NCI-H226 (cell line): ENCODE measurements at regions not wholly inside any gene's neighbourhood (a gene's known extent, or its start where the extent isn't known, plus 50 kb on each side); places are given as distances from the start of the nearest gene placed in this dataset.
"Not testable (repeated sequence)": the region's sequence is repeated elsewhere in the genome, so short reads cannot be mapped to it uniquely, and the experiment has no call there.

Experiments used
- DNase-seq: peaks from one replicate; pipeline ENCODE4 v3.0.0-alpha.2; 2015

DNA sequence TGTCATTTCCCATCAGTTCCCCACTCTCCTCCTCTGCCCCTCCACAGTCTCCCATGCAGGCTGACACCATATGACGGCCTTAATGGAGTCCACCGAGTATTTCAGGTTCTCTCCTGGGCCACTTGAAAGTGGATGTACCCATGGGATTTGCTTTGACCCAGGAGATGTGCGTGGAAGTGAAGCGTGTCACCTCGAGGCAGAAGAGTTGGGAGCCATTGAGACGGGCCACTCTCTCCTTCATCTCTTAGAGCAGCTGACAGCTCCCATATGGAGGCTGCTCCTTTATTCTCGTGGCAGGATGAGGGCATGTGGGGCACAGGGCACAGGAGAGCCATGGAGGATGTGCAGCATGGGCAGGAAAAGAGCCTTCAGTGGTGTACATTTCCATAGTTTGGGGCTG, 144.7 kb upstream of the CRYM start:
- not testable (repeated sequence) for DNase-seq

DNA sequence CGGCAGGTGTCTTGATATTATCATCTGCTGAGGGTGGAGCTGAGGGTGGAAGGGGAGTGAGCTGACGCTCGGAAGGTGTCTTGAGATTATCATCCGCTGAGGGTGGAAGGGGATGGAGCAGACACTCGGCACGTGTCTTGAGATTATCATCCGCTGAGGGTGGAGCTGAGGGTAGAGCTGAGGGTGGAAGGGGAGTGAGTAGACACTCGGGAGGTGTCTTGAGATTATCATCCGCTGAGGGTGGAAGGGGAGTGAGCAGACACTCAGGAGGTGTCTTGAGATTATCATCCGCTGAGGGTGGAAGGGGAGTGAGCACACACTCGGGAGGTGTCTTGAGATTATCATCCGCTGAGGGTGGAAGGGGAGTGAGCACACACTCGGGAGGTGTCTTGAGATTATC, 126.6 kb upstream of the CRYM start:
- DNase-seq = not testable (repeated sequence)

DNA sequence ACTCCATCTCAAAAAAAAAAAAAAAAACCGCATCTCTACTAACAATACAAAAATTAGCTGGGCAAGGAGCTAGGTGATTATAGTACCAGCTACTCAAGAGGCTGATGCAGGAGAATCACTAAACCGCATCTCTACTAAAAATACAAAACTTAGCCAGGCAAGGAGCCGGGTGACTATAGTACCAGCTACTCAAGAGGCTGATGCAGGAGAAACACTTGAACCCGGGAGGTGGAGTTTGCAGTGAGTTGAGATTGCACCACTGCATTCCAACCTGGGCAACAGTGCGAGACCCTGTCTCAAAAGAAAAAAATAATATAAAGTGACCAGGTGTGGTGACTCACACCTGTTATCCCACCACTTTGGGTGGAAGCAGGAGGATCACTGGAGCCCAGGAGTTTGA, 119.8 kb upstream of the CRYM start:
- DNase-seq = not testable (repeated sequence)

DNA sequence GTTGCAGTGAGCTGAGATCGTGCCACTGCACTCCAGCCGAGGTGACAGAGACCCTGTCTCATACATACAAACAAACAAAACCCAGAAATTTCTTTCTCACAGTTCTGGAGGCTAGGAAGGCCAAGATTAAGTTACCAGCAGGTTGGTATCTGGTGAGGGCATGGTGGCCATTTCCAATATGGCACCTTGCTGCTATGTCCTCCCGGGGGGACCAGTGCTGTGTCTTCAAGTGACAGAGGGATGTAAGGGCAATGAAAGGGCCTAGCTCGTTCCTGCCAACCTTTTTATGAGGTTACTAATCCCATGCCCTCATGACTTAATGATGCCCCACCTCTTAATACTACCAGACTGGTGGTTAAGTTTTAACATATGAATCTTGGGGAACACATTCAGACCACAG, 118.5 kb upstream of the CRYM start:
- not testable (repeated sequence) for DNase-seq

DNA sequence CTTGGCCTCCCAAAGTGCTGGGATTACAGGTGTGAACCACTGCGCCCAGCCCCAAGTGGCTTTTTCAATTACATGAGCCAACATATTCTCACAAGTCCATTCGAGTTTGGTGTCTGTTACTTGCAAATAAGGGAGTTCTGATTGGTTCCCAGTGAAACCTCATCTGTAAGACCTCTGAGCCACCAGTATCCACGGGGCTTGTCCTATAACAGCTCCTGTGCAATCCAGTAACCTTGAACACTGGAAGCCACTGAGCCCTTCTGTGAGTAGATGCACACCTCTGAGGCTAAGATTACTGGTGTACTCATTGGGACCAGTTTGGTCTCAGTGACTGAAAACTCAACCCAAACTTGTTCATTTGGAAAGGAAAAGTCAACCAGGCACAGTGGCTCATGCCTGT, 112.5 kb upstream of the CRYM start:
- DNase-seq = not testable (repeated sequence)

DNA sequence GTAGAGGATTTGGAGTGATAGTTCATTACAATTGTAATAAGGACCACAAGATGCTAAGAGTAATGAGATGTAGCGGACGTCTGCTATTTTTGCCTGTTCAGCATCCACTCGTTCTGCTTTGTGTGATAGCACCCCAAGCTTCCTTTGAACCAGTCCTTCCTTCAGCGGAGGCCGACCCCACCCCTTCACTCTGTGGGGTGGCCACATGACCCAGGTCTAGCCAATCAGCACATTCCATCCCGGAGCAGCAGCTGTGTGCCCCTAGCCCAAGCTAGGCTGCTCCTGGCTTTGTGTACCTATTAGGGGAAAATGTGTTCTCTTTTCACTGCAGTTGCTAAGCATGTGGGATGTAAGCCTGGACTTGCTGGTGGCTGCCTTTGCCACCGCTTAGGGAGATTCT, 111.8 kb upstream of the CRYM start:
- DNase-seq = not testable (repeated sequence)

DNA sequence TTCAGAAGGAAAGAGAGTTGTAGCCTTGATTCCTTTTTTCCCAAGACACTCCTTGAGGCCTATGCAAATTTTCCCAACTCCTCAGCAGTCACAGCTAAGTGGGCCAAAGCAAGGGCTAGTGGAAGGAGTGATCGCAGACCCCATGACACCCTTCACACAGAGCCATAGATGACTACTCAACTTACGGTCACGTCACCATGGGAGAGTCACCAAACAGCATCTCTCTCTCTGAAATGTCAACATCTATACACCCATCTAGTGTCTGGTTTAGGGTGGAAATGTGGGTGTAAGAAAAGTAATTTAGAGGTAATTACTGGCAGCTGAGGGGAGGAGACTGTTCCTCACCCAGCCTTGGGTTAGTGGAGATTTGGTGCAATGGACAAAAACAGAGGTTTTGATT, 109.7 kb upstream of the CRYM start:
- not testable (repeated sequence) for DNase-seq

DNA sequence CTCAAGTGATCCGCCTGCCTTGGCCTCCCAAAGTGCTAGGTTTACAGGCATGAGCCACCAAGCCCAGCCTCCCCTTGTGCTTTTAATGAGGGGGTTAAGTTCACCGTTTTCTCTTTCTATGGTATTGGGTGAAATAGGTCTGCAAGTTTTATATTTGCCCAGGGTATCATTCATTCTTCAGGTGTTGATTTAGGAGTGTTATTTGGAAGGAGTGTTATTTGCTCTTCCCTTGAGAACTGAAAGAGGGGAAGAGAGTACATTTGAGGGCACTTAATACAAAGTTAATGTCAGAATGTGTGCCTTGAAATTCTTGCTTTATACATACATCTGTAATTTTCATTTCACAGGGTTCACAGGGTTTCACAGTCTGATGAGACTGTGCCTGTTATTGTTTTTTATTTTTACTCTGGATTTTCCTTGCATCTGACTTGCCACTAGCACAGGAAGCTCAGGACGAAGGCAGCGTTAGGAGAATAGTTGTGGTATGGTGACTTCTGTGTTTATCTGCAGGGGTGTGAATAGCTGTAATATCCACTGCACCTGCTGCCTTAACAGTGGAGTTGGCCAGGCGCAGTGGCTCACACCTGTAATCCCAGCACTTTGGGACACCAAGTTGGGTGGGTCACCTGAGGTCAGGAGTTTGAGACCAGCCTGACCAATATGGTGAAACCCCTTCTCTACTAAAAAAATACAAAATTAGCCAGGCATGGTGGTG, 108.3 kb upstream of the CRYM start:
- DNase-seq = not testable (repeated sequence)

DNA sequence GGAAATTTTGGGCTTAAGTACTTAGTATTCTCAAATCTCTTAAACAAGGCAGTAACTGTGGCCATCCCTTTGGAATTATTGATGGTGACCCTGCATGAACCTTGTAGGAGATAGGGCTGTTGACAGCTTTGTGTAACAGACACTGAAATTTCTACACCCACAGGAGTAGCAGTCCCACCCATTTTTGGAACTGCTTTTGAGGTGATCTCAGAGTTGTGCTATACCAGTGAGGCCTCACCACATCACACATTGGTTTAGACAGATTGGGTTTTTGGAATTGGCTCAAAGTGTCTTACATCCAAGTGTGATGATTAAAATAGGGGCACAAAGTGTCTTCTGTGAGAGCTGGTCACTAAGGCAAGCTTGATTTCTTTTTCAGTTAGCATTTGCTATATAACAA, 105.6 kb upstream of the CRYM start:
- DNase-seq = not testable (repeated sequence)

DNA sequence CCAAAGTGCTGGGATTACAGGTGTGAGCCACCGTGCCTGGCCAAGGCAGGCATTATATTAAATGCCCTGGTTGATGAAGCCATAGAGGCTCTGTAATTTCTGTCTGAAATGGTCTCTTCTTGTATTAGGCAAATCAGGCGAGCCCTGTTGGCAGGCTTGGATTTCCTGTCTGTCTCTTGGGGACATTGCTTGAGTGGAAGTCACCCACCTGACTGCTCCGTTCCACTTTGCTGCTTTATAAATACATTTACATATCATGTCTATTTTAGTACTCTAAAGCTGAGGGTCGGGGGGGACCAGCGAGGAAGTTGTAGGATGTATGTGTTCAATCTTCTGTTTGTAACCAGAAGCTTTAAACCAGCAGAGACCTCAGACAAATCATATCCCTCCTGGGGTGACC, 101.6 kb upstream of the CRYM start:
- DNase-seq = not testable (repeated sequence)

DNA sequence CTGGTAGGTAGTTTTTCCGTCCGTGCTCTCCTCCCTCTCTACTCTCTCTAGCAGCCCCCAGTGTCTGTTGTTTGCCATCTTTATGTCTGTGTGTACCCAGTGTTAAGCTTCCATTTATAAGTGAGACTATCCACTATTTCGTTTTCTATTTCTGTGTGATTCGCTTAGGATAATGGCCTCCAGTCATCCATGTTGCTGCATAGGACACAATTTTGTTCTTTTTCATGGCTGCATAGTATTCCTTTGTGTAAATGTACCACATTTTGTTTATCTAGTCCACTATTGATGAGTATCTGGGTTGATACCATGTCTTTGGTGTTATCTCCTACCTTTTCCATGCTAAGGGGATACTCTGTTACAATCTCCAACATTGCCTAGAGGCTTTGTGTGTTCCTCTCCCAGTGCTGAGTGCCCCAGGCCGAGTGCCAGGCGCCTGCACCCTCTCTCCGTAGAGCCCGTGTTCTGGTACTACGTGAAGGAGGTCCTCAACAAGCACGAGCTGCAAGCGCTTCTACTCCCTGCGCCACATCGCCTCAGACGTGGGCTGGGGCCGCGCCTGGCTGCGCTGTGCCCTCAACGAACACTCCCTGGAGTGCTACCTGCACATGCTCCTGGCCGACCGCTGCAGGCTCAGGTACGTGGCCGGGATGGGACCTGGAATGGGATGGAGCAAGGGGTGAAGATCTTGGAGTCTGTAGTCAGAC, 98.3 kb upstream of the CRYM start:
- DNase-seq = not testable (repeated sequence)

DNA sequence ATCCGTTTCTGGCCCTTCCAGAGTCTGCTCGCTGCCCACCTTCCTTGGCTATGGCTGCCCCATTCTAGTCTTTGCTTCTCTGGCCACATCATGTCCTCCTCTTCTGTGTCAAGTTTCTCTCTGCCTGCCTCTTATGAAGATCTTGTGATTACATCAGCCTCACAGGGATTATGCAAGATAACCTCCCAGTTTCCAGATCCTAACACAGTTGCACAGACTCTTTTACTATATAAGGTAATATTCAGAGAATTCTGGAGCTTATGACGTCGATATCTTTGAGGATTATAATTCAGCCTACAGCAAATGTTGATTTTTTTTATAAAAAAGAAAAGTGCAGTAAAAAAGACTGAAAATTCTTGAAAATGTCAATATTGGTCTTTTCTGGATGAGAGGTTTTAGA, 97.2 kb upstream of the CRYM start:
- DNase-seq = not testable (repeated sequence)

DNA sequence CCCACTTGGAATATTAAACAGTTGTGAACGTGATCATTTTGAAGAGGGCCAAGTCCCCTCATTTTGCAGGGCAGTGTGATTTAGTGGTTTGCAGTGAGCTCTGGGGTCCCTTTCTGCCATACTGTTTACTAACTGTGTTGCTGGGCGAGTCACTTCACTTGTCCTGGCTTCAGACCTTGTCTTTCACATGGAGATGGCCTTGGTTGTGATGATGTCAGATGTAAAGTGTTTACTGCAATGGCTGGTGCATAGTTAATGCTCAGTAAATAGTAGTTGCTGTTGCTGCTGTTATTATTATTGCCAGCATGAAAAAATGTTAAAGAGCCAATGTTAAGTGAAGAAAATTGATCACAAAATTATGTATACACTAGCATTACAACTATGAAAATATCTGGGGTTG, 95.4 kb upstream of the CRYM start:
- DNase-seq = not testable (repeated sequence)

DNA sequence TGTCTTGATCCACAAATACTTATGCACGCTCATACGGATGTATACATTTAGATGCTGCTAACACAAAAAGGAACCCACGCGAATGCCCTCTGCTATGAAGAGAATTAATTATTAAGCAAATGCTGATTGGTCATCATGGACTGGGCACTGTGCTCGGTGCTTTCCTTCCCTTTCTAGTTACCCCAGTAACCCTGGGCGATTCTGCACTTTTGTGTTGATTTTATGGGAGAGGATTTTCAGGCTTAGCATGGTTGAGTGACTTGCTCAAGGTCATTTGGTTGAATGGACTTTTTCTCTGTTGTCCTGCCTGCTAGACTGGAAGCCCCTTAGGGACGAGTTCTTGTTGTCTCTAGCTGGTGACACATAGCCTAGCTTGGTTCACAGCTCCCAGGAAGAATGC, 94.8 kb upstream of the CRYM start:
- not testable (repeated sequence) for DNase-seq

DNA sequence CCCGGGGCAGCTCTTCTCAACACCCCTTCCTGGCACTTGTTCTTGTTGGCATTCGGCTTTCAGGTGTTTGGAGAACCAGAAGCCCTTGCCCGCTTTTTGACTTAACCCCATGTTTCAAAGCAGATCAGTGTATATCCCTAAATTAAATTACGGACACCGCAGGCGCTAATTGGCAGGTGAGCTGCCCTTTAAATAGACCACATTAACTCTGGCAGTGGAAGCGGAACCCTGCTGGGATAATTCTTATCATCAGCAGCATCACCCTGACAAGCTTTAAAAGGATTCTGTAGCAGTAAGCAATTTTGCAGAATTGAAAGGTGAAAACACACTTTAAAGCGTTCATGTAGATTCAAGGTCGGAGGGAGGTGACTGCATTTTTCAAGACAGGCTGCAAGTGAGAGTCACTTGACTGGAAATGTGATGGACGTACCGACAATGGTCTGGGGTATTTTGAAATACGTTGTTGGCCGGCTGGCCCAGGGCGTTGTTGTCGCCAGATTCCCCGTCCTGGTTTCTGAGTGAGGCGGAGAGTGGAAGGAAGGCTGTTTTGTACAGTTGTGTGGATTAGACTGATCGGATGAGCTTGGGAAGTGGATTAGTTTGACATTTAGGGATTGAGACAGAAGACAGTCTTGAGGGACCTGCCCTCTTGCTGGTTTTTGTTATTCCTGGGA, 94.2 kb upstream of the CRYM start:
- DNase-seq = not testable (repeated sequence)

DNA sequence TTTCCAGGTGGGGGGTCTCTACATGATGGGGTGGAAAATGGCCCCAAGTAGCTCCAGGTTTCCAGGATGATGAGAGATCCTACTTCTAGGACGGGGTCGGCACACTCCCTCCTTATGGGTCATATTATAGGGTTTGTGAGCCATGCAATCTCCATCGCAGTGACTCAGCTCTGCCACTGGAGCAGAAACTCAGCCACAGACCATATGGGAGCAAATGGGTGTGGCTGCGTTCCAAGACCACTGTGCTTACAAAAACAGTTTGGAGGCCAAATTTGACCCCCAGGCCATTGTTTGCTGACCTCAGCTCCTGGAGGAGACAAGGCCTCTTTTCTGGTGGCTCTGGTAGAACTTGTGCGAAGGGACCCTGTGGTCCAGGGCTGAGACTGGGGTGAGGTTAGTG, 92.7 kb upstream of the CRYM start:
- not testable (repeated sequence) for DNase-seq

DNA sequence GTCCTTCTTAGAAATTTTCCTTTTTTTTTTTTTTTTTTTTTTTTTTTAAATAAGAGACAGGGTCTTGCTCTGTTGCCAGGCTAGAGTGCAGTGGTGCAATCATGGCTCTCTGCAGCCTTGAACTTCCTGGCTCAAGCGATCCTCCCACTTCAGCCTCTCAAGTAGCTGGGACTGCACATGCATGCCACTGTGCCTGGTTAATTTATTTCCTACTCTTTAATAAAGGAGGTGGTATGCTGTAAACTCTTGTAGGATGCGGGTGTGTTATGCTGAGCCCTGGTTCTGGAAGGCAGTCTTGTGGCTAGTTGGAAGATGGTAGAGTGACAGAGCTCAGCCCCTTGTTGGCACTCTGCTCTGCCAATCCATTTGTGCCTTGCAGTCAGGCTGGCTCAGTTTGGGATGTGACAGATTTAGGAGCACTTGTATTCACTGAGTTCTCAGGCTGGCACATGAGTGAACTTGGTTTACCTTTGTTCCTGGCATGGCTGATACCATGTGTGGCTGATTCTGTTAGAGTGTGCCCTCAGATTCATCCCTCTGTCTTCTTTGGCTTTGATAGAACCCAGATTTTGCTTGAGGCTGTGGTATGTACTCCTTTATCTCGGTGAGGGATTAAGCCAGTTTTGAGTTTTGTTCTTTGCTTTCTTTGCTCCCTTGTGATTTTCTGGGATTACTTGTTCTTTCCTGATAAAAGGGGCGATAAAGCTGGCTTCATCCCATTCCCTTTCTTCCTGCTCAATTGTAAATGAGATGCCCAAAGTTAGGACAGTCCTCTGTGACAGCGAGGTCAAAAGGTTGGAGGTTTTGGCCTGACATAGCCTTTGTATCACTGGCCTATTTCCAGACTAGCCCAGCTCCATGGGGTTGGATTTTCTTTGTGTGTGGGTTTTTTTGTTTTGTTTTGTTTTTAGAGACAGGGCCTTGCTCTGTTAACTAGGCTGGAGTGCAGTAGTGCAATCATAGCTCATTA, 91.2 kb upstream of the CRYM start:
- not testable (repeated sequence) for DNase-seq

DNA sequence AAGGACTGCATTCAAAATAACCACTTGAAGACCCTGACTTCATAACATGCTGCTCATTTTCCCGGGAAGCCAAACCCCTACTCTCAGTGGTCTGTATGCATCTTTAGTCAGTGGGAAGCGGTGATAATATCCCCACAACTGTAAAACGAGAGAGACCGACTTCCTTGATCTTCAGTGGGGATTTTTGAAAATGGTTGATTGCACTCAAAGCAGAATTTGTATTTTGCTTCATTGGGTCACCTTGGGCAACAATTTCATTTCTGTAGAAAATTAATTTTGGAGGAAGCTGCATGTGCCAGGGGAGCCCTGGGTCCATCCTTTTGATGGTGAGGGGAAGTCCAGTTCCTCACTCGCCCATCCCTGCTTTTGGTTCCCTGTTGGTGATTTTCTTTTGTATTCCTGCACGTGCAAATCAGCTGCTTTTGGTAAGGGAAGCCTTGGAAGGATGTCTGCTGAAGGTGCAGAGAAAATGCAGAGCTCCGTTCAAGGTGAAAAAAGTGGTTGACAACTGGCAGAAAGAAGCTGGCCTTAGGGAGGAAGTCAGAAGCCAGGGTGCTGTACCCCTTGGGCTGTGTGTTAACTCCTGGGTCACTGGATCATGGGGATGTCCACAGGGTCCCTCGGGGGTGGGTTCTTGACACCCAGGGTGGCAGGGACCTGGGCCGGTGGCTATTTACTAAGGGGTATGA, 89.8 kb upstream of the CRYM start:
- DNase-seq = not testable (repeated sequence)

DNA sequence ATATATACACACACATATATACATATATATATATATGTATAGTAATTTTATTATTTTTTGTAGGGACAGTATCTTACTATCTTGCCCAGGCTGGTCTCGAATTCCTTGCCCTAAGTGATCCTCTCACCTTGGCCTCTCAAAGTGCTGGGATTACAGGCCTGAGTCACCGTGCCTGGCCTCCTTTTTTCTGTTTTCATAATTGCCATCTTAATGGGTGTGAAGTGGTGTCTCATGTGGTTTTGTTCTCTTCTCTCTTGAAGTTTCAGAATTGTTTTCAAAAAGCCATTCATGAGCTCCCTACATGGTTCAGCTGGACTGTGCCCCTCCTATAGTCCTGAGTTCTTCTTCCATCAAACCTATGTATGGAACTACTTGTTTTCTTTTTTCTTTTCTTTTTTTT, 88.9 kb upstream of the CRYM start:
- DNase-seq = not testable (repeated sequence)

DNA sequence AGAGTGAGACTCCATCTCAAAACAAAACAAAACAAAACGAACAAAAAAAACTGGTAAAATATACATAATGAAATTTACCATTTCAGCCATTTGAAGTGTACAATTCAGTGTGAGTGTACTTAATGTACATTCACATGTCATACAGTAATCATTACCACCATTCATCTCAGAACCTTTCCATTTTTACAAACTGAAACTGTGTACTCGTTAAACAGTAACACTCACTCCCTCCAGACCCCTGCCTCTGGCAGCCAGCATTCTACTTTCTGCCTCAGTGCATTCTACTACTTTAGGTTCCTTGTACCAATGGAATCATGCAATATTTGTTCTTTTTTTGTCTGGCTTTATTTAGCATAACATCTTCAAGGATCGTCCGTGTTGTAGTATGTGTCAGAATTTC, 87.5 kb upstream of the CRYM start:
- DNase-seq = not testable (repeated sequence)

DNA sequence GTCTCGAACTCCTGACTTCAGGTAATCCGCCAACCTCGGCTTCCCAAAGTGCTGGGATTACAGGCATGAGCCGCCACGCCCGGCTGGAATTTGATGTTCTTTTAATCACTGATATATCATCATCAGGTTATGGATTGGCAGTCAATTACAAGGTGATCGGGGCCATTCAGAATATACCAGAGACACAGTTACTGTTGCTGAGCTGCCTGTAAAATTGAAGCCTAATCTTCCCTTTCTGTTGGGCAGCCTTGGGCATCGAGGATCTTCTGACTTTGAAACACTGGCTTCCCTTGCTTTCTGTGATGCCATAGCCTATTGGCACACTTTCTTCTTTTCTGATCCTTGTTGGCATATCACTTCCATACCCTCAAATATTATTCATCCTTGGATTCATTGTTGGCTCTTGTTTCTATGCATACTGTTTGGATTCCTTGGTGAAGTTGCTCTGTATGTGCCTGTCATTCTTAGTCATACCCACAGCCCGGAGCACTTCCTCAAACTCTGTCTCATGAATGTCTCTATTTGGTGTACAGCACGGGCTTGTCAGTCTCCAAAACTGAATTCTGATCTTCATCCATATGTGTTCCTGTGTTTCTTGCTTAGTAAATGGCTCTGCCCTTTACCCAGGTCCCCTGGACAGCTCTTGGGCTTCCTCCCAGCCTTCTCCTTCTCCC, 85.6 kb upstream of the CRYM start:
- peak; percentile 69 for DNase-seq
